Calu3 (cell line): ENCODE measurements at regions not wholly inside any gene's neighbourhood (a gene's known extent, or its start where the extent isn't known, plus 50 kb on each side); places are given as distances from the start of the nearest gene placed in this dataset.
A peak's percentile ranks its signal among the peaks of the same experiment; 100 is the strongest.

Source experiments
- BruUV-seq: library from RNA; stranded (reverse); fragments of 400-500 nt; replicated peaks from 2 replicates; lab custom pipeline; 2021; lab: Mats Ljungman, UMichigan
- CTCF ChIA-PET: fragments of 300-600 bp; sonication (Branson Sonifier 250); formaldehyde crosslinking; loops from one replicate; lab custom pipeline; 2022; ENCODE audit warnings: antibody characterized with exemption; lab: Charles Lee
- DNase-seq: peaks from one replicate; pipeline ENCODE4 v3.0.0; 2022
- H3K27ac Mint-ChIP-seq: one replicate; pipeline ENCODE4 v1.8.0; 2022; ENCODE audit warnings: mixed read lengths; ENCODE audit not compliant: unreplicated experiment
- H3K27me3 Mint-ChIP-seq: one replicate; pipeline ENCODE4 v1.8.0; 2022; ENCODE audit warnings: mixed read lengths; ENCODE audit not compliant: unreplicated experiment
- H3K36me3 Mint-ChIP-seq: one replicate; pipeline ENCODE4 v1.8.0; 2022; ENCODE audit warnings: mild to moderate bottlenecking, moderate library complexity, mixed read lengths; ENCODE audit not compliant: insufficient read depth, unreplicated experiment
- H3K4me1 Mint-ChIP-seq: one replicate; pipeline ENCODE4 v1.8.0; 2022; ENCODE audit warnings: mild to moderate bottlenecking, low read depth, mixed read lengths; ENCODE audit not compliant: unreplicated experiment
- H3K4me3 Mint-ChIP-seq: one replicate; pipeline ENCODE4 v1.8.0; 2022; ENCODE audit warnings: mild to moderate bottlenecking, low read depth, moderate library complexity, mixed read lengths; ENCODE audit not compliant: unreplicated experiment
- H3K9me3 Mint-ChIP-seq: one replicate; pipeline ENCODE4 v1.8.0; 2022; ENCODE audit warnings: low read depth, mixed read lengths; ENCODE audit not compliant: unreplicated experiment
- CTCF ChIP-seq: fragments of 200-600 bp; IDR thresholded peaks from one replicate; pipeline ENCODE4 v1.8.0; 2022; ENCODE audit warnings: antibody characterized with exemption; ENCODE audit not compliant: unreplicated experiment
- intact Hi-C: fragments of 100-400 bp; cut with micrococcal nuclease; formaldehyde crosslinking; loops from one replicate; pipeline ENCODE4 v1.10.0; 2022; ENCODE audit not compliant: unreplicated experiment

- Mint-ChIP-seq H3K9me3 (no peaks in the 10 kb centered on the region), H3K4me3 (no peak overlapping the region), H3K4me1 (no peaks in the 10 kb centered on the region), H3K27ac (no peak overlapping the region), H3K27me3 (no peaks in the 10 kb centered on the region), H3K36me3 (no peaks in the 10 kb centered on the region)
- TF ChIP-seq CTCF, result no peak
- DNase-seq, result no peak
- CTCF ChIA-PET, result no interaction called here
- BruUV-seq, result no TSS peak
- intact Hi-C loops, result no loop called here
These were observed 77.0 kb upstream of the STAC start for GRCh38 chr3:36303286-36303685.

DNA sequence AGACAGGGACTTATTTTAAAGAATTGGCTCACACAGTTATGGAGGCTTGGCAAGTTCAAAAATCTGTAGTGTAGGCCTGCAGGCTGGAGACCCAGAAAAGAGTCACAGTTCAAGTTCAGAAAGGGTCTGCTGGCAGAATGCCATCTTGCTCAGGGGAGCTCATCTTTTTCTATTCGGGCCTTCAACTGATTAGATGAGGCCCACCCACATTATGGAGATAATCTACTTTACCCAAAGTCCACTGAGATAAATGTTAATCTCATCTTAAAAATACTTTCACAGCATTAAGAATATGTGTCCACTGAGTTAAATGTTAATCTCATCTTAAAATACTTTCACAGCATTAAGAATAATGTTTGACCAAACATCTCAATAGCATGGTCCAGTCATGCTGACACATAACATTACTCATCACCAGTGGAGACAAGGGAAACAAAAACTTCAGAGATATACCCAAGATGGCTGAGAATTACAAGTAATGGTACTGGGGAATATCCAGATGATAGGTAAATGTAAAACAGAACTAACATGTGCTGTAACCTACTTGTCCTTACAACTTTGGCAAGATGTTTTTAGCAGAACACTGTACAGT lies 74.3 kb upstream of the STAC start:
- TF ChIP-seq CTCF, result no peak
- no TSS peak for BruUV-seq
- no peak for DNase-seq
- intact Hi-C loops, result no loop called here
- Mint-ChIP-seq H3K9me3 (no peaks in the 10 kb centered on the region), H3K36me3 (no peaks in the 10 kb centered on the region), H3K4me3 (no peak overlapping the region), H3K27me3 (no peaks in the 10 kb centered on the region), H3K4me1 (no peaks in the 10 kb centered on the region), H3K27ac (no peak overlapping the region)
- CTCF ChIA-PET, result no interaction called here

DNA sequence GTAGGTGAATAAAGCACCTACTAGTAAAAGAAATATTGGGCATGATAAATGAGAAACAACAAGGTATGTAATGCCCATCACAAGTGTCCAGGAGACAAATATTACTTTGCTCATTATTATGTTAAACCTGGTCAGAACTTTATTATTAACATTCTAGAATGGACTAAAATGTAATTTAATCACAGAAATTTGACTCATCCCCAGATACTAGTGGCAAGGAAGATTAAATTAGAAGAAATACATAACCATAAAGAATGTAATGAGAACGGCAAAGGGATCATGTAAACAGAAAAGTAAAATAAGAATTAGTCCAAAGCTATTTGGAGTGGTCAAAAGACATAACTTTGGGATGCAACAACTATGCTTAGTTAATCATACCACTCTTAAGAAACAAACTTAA lies 71.2 kb upstream of the STAC start:
- Mint-ChIP-seq H3K27ac (no peak overlapping the region), H3K27me3 (no peaks in the 10 kb centered on the region), H3K36me3 (no peaks in the 10 kb centered on the region), H3K4me1 (no peaks in the 10 kb centered on the region), H3K9me3 (no peaks in the 10 kb centered on the region), H3K4me3 (no peak overlapping the region)
- no peak for TF ChIP-seq CTCF
- no TSS peak for BruUV-seq
- DNase-seq, result no peak
- intact Hi-C loops, result no loop called here
- CTCF ChIA-PET, result interaction anchor here (1.0 kb wide), 1 partner anchor 160 kb away, joined by 3 read pairs; no protein-coding TSS in a partner anchor

- TF ChIP-seq CTCF, result no peak
- Mint-ChIP-seq H3K4me3 (no peak overlapping the region), H3K4me1 (no peaks in the 10 kb centered on the region), H3K9me3 (peaks cover 3% of the 10 kb centered on the region), H3K36me3 (no peaks in the 10 kb centered on the region), H3K27me3 (no peaks in the 10 kb centered on the region), H3K27ac (no peak overlapping the region)
- BruUV-seq, result no TSS peak
- CTCF ChIA-PET, result no interaction called here
- DNase-seq, result peak; percentile 4
- intact Hi-C loops, result no loop called here
These were observed 68.0 kb upstream of the STAC start for GRCh38 chr3:36312351-36312750.
